ENCODE measurements at regions not wholly inside any gene's neighbourhood (a gene's known extent, or its start where the extent isn't known, plus 50 kb on each side); places are given as distances from the start of the nearest gene placed in this dataset.

- Histone ChIP-seq H3K27me3 (ENCODE audit: insufficient read depth) (no peaks in the 10 kb centered on the region), H3K36me3 (ENCODE audit: insufficient read depth) (no peaks in the 10 kb centered on the region), H3K9me2 (ENCODE audit: insufficient read depth) (no peaks in the 10 kb centered on the region), H4K20me1 (replicated peaks; ENCODE audit: insufficient read depth) (no peaks in the 10 kb centered on the region), H3F3A (replicated peaks; ENCODE audit: low read depth) (no peaks in the 10 kb centered on the region), H3K4me2 (no peak overlapping the region), H2AFZ (no peak overlapping the region), H3K4me3 (no peak overlapping the region), H3K79me2 (replicated peaks; ENCODE audit: insufficient read depth) (no peaks in the 10 kb centered on the region), H3K27ac (ENCODE audit: low read depth) (no peak overlapping the region), H3K4me1 (ENCODE audit: insufficient read depth) (no peaks in the 10 kb centered on the region; the same call in 1 of the 2 replicates)
- Mint-ChIP-seq H3K27ac (no peak overlapping the region), H3K36me3 (ENCODE audit: low read depth) (no peaks in the 10 kb centered on the region), H3K4me1 (peaks cover 8% of the 10 kb centered on the region), H3K4me3 (no peak overlapping the region), H3K9me3 (no peaks in the 10 kb centered on the region), H3K27me3 (ENCODE audit: insufficient read depth, low read depth, poor library complexity) (peaks cover 2% of the 10 kb centered on the region)
- DNase-seq (ENCODE audit: low spot score), result no peak
- ATAC-seq, result no peak
- no peak for TF ChIP-seq NANOG (IDR thresholded peaks at IDR 0.05; ENCODE audit: borderline replicate concordance)
- TF ChIP-seq ETS1 (IDR thresholded peaks at IDR 0.05), result no peak
- TF ChIP-seq CTCF (conservative IDR thresholded peaks at IDR 0.05; ENCODE audit: low read depth in 2 of 2), result no peak
- no peak for TF ChIP-seq EZH2 (IDR thresholded peaks at IDR 0.05; ENCODE audit: low read depth, unreplicated experiment)
- no peak for TF ChIP-seq CREB1 (CRISPR knock-in tag; IDR thresholded peaks at IDR 0.05; ENCODE audit: low read depth)
- TF ChIP-seq STAT1 (IDR thresholded peaks at IDR 0.05; ENCODE audit: unreplicated experiment), result no peak
- no peak for TF ChIP-seq POLR2AphosphoS5 (IDR thresholded peaks at IDR 0.05; ENCODE audit: low read depth)
- TF ChIP-seq ZNF114 (CRISPR knock-in tag; IDR thresholded peaks at IDR 0.05), result no peak
- TF ChIP-seq ZNF462 (CRISPR knock-in tag; IDR thresholded peaks at IDR 0.05), result no peak
- no peak for TF ChIP-seq REST (IDR thresholded peaks at IDR 0.05; ENCODE audit: unreplicated experiment)
- TF ChIP-seq JUNB (IDR thresholded peaks at IDR 0.05; ENCODE audit: unreplicated experiment), result no peak
Observed at GRCh38 chr2:147351784-147352183, 493.0 kb upstream of the ACVR2A start.

Measured in GM23338 (cell line).